IMR-90 (cell line): ENCODE measurements at regions not wholly inside any gene's neighbourhood (a gene's known extent, or its start where the extent isn't known, plus 50 kb on each side); places are given as distances from the start of the nearest gene placed in this dataset.

ENCODE experiments used
- ATAC-seq: fragments of 200-7000 bp; cut with Tn5 transposase; 2 replicates; pipeline ENCODE4 v1.9.1; 2020; ENCODE audit warnings: low read depth, mild to moderate bottlenecking, moderate library complexity
- BruUV-seq: library from RNA; stranded (reverse); fragments of 400-500 nt; replicated peaks from 2 replicates; lab custom pipeline; 2021; lab: Mats Ljungman, UMichigan
- CTCF ChIA-PET: fragments of 300-600 bp; formaldehyde crosslinking; extraction: SDS; loops from one replicate; lab custom pipeline; 2021; ENCODE audit warnings: antibody characterized with exemption; lab: Yijun Ruan, JAX
- POLR2A ChIA-PET: fragments of 300-600 bp; sonication (Branson Sonifier 250); formaldehyde crosslinking; loops from one replicate; lab custom pipeline; 2022; ENCODE audit warnings: antibody characterized with exemption; ENCODE audit not compliant: unreplicated experiment; lab: Charles Lee
- DNase-seq: peaks from one replicate; pipeline ENCODE4 v3.0.0; 2013
- H2AFZ ChIP-seq: replicated peaks from 2 replicates; pipeline ENCODE3; 2013; ENCODE audit warnings: low read length, mild to moderate bottlenecking; ENCODE audit not compliant: poor library complexity
- H2AK5ac ChIP-seq: 2 replicates; pipeline ENCODE4 v1.6.1; 2013; ENCODE audit warnings: low read depth, low read length, inconsistent platforms
- H2AK9ac ChIP-seq: replicated peaks from 2 replicates; pipeline ENCODE3; 2013; ENCODE audit warnings: mild to moderate bottlenecking, low read depth, low read length, moderate library complexity; ENCODE audit not compliant: poor library complexity
- H2BK120ac ChIP-seq: 2 replicates; pipeline ENCODE4 v1.6.1; 2013; ENCODE audit warnings: low read depth, low read length, inconsistent platforms
- H2BK15ac ChIP-seq: 3 replicates; pipeline ENCODE4 v1.6.1; 2013; ENCODE audit warnings: low read depth, low read length, inconsistent platforms
- H2BK20ac ChIP-seq: 2 replicates; pipeline ENCODE4 v1.6.1; 2013; ENCODE audit warnings: low read depth, mild to moderate bottlenecking, inconsistent platforms, low read length, moderate library complexity
- H2BK5ac ChIP-seq: 2 replicates; pipeline ENCODE4 v1.6.1; 2013; ENCODE audit warnings: mild to moderate bottlenecking, low read depth, low read length, inconsistent platforms; ENCODE audit not compliant: poor library complexity, severe bottlenecking
- H3K14ac ChIP-seq: replicated peaks from 2 replicates; pipeline ENCODE4 v1.6.1; 2013; ENCODE audit warnings: low read depth, low read length, inconsistent platforms
- H3K18ac ChIP-seq: 2 replicates; pipeline ENCODE4 v1.6.1; 2013; ENCODE audit warnings: low read depth, low read length, control low read depth
- H3K23ac ChIP-seq: 2 replicates; pipeline ENCODE4 v1.6.1; 2013; ENCODE audit warnings: low read depth, low read length, inconsistent platforms
- H3K27ac ChIP-seq: 2 replicates; pipeline ENCODE4 v1.5.1; 2013; ENCODE audit warnings: mild to moderate bottlenecking, control low read depth, low read length; ENCODE audit not compliant: insufficient read depth
- H3K27me3 ChIP-seq: 2 replicates; pipeline ENCODE4 v1.6.1; 2013; ENCODE audit warnings: low read length; ENCODE audit not compliant: control insufficient read depth, insufficient read depth
- H3K36me3 ChIP-seq: 2 replicates; pipeline ENCODE4 v1.6.1; 2013; ENCODE audit warnings: low read length, mixed read lengths; ENCODE audit not compliant: control insufficient read depth, insufficient read depth
- H3K4ac ChIP-seq: 2 replicates; pipeline ENCODE4 v1.6.1; 2013; ENCODE audit warnings: low read depth, low read length, inconsistent platforms
- H3K4me1 ChIP-seq: 2 replicates; pipeline ENCODE4 v1.6.1; 2013; ENCODE audit warnings: low read length, mixed read lengths; ENCODE audit not compliant: control insufficient read depth, insufficient read depth
- H3K4me2 ChIP-seq: 2 replicates; pipeline ENCODE4 v1.6.1; 2013; ENCODE audit warnings: low read depth, mild to moderate bottlenecking, control low read depth, low read length, moderate library complexity
- H3K4me3 ChIP-seq: 2 replicates; pipeline ENCODE4 v1.5.1; 2013; ENCODE audit warnings: low read depth, mild to moderate bottlenecking, control low read depth, low read length, moderate library complexity; ENCODE audit not compliant: insufficient read depth
- H3K56ac ChIP-seq: 2 replicates; pipeline ENCODE4 v1.6.1; 2013; ENCODE audit warnings: low read length, inconsistent platforms; ENCODE audit not compliant: insufficient read depth; ENCODE audit errors: extremely low read depth
- H3K79me1 ChIP-seq, 2 experiments: 2 replicates each; pipeline ENCODE4 v1.6.1; 2013; ENCODE audit warnings: low read length in 2 of 2, inconsistent platforms in 1 of 2, low read depth in 1 of 2
- H3K9ac ChIP-seq: 2 replicates; pipeline ENCODE4 v1.6.1; 2013; ENCODE audit warnings: low read depth, low read length, control low read depth
- H3K9me1 ChIP-seq: 2 replicates; pipeline ENCODE4 v1.6.1; 2013; ENCODE audit warnings: low read length, inconsistent platforms; ENCODE audit not compliant: insufficient read depth
- H3K9me3 ChIP-seq: 2 replicates; pipeline ENCODE4 v1.6.1; 2013; ENCODE audit warnings: low read length; ENCODE audit not compliant: control insufficient read depth, insufficient read depth
- H4K20me1 ChIP-seq: 2 replicates; pipeline ENCODE4 v1.6.1; 2013; ENCODE audit warnings: low read length, inconsistent platforms; ENCODE audit not compliant: insufficient read depth
- H4K5ac ChIP-seq: 2 replicates; pipeline ENCODE4 v1.6.1; 2013; ENCODE audit warnings: mild to moderate bottlenecking, low read depth, low read length, control low read depth
- H4K8ac ChIP-seq, 2 experiments: 2 replicates each; pipeline ENCODE4 v1.6.1; 2013; ENCODE audit warnings: low read depth in 2 of 2, low read length in 2 of 2, control low read depth in 1 of 2, inconsistent platforms in 1 of 2
- H4K91ac ChIP-seq: 2 replicates; pipeline ENCODE4 v1.6.1; 2013; ENCODE audit warnings: low read depth, low read length, inconsistent platforms; ENCODE audit not compliant: insufficient read depth
- CEBPB ChIP-seq: IDR thresholded peaks from 2 replicates; pipeline ENCODE4 v1.6.1; 2012; ENCODE audit warnings: low read depth, low read length, improper control_type of control experiment
- MAZ ChIP-seq: IDR thresholded peaks from 2 replicates; pipeline ENCODE4 v1.6.1; 2012; ENCODE audit warnings: low read depth, mild to moderate bottlenecking, low read length, improper control_type of control experiment, moderate library complexity, borderline replicate concordance
- NFE2L2 ChIP-seq: fragments of 150-350 bp; IDR thresholded peaks from 2 replicates; pipeline ENCODE4 v1.6.1; 2016; ENCODE audit warnings: low read depth, mild to moderate bottlenecking, low read length
- POLR2A ChIP-seq: IDR thresholded peaks from 2 replicates; pipeline ENCODE4 v1.6.1; 2012; ENCODE audit warnings: mild to moderate bottlenecking, low read depth, low read length
- WGBS, 2 experiments: methylation state at CpG; one replicate each; pipeline versions ENCODE4 v1.1.5 to v1.1.7; 2013; ENCODE audit warnings: missing lambda C conversion rate in 2 of 2; ENCODE audit not compliant: insufficient read length in 1 of 2; ENCODE audit errors: extremely low coverage in 2 of 2; 5-methylcytosine and 5-hydroxymethylcytosine counted together
- dilution Hi-C: fragments of 300-500 bp; cut with HindIII; formaldehyde crosslinking; loops from one replicate; pipeline ENCODE4 v1.14.3; 2018; ENCODE audit warnings: low sequenced_read_pairs; ENCODE audit not compliant: unreplicated experiment
- in situ Hi-C: fragments of 300-500 bp; cut with MboI; formaldehyde crosslinking; loops from 3 replicates; pipeline ENCODE4 v1.14.3; 2019; ENCODE audit warnings: low sequenced_read_pairs, inconsistent platforms, mixed read lengths
- intact Hi-C: fragments of 100-400 bp; cut with micrococcal nuclease; formaldehyde crosslinking; loops from 2 replicates; pipeline ENCODE4 v1.10.0; 2022

DNA sequence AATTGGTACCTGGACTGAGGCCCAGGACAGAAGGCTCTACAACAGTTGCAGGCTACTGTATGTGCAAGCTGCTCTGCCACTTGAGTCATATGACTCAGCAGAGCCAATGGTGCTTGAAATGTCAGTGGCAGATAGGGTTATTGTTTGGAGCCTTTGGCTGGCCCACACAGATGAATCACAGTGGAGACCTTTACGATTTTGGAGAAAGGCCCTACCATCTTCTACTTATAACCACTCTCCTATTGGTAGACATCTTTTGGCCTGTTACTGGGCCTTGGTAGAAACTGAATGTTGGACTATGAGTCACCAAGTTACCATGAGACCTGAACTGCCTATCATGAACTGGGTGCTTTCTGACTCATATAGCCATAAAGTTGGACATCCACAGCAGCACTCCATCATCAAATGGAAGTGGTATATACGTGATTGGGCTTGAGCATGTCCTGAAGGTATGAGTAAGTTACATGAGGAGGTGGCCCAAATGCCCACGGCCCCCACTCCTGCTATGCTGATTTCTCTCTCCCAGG, 88.9 kb upstream of the NRXN1 start:
- Histone ChIP-seq H3K4ac (no peak overlapping the region), H2AFZ (no peak overlapping the region), H2BK20ac (no peak overlapping the region), H3K9me1 (no peaks in the 10 kb centered on the region), H3K27me3 (no peaks in the 10 kb centered on the region), H3K23ac (no peak overlapping the region), H4K91ac (no peak overlapping the region), H3K27ac (no peak overlapping the region), H3K18ac (no peak overlapping the region), H2BK5ac (no peak overlapping the region), H3K14ac (no peak overlapping the region), H3K79me1 (no peaks in the 10 kb centered on the region), H3K9ac (no peak overlapping the region), H3K4me3 (no peak overlapping the region), H2AK5ac (no peak overlapping the region), H2BK15ac (no peak overlapping the region), H3K4me1 (no peaks in the 10 kb centered on the region), H4K5ac (no peak overlapping the region), H3K56ac (no peak overlapping the region), H4K8ac (no peak overlapping the region), H3K9me3 (no peaks in the 10 kb centered on the region), H3K36me3 (no peaks in the 10 kb centered on the region), H2AK9ac (no peak overlapping the region), H3K4me2 (no peak overlapping the region), H4K20me1 (no peaks in the 10 kb centered on the region), H2BK120ac (no peak overlapping the region)
- no CpG with 5 or more reads among the region's 3 CpGs for WGBS, 2 experiments
- peak; percentile 10 for DNase-seq
- in situ Hi-C loops = no loop called here
- intact Hi-C loops = no loop called here
- dilution Hi-C loops = no loop called here
- ChIA-PET POLR2A (no interaction called here), CTCF (no interaction called here)
- BruUV-seq = no TSS peak
- TF ChIP-seq NFE2L2 (no peak), MAZ (no peak), CEBPB (no peak), POLR2A (no peak)
- no peak for ATAC-seq
